Upper lobe of right lung (tissue), 1 donor: ENCODE measurements at regions not wholly inside any gene's neighbourhood (a gene's known extent, or its start where the extent isn't known, plus 50 kb on each side); places are given as distances from the start of the nearest gene placed in this dataset.

Experiments used
- ATAC-seq: fragments of 200-7000 bp; cut with Tn5 transposase; one replicate; pipeline ENCODE4 v1.9.1; 2020; ENCODE audit warnings: mild to moderate bottlenecking, moderate library complexity
- DNase-seq: peaks from one replicate; pipeline ENCODE4 v3.0.0-alpha.2; 2020
- H3K27ac ChIP-seq: fragments of 200-600 bp; one replicate; pipeline ENCODE4 v1.8.0; 2022
- H3K27me3 ChIP-seq: fragments of 200-600 bp; one replicate; pipeline ENCODE4 v1.8.0; 2022; ENCODE audit warnings: mild to moderate bottlenecking
- H3K36me3 ChIP-seq: fragments of 200-600 bp; one replicate; pipeline ENCODE4 v1.8.0; 2022
- H3K4me1 ChIP-seq: fragments of 200-600 bp; one replicate; pipeline ENCODE4 v1.8.0; 2022
- H3K4me3 ChIP-seq: fragments of 200-600 bp; one replicate; pipeline ENCODE4 v1.8.0; 2022; ENCODE audit warnings: mild to moderate bottlenecking
- H3K9me3 ChIP-seq: fragments of 200-600 bp; one replicate; pipeline ENCODE4 v1.8.0; 2022
- intact Hi-C: fragments of 100-400 bp; cut with DNase I; formaldehyde crosslinking; loops from one replicate; pipeline ENCODE4 v1.11.0; 2022
- TF ChIP-seq, protein P1 (sequence below): fragments of 200-600 bp; IDR thresholded peaks from one replicate; pipeline ENCODE4 v1.8.0; 2022; ENCODE audit warnings: antibody characterized with exemption
- donor health status: DM: no; HTN: yes; CAD: no; lungs with severe emphysema.

DNA sequence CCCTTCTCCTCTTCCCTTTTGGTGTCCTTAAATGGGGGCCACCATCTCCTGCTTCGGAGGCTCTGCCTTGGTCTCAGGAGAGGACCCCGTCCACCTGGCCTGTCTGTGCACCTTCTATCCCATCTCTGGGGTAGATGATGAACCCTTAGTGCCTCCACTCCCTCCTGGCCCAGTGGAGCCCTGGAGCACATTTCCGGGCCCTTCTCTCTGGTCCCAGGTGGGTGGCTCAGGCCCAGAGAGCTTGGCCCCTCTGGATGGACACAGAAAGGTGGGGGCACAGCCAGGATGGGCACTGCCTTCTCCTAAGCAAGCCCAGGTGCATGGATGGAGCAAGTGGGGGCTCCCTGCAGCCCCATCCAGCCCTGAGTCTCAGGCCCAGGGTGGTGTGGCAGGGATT lies 121.4 kb upstream of the RET start:
- ATAC-seq (no peak), DNase-seq (no peak)
- intact Hi-C loops: no loop called here
- Histone ChIP-seq H3K36me3 (no peaks in the 10 kb centered on the region), H3K4me3 (no peak overlapping the region), H3K9me3 (no peaks in the 10 kb centered on the region), H3K4me1 (no peaks in the 10 kb centered on the region), H3K27ac (no peak overlapping the region), H3K27me3 (peaks cover 12% of the 10 kb centered on the region)
- TF ChIP-seq, protein P1, sequence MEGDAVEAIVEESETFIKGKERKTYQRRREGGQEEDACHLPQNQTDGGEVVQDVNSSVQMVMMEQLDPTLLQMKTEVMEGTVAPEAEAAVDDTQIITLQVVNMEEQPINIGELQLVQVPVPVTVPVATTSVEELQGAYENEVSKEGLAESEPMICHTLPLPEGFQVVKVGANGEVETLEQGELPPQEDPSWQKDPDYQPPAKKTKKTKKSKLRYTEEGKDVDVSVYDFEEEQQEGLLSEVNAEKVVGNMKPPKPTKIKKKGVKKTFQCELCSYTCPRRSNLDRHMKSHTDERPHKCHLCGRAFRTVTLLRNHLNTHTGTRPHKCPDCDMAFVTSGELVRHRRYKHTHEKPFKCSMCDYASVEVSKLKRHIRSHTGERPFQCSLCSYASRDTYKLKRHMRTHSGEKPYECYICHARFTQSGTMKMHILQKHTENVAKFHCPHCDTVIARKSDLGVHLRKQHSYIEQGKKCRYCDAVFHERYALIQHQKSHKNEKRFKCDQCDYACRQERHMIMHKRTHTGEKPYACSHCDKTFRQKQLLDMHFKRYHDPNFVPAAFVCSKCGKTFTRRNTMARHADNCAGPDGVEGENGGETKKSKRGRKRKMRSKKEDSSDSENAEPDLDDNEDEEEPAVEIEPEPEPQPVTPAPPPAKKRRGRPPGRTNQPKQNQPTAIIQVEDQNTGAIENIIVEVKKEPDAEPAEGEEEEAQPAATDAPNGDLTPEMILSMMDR: no peak

DNA sequence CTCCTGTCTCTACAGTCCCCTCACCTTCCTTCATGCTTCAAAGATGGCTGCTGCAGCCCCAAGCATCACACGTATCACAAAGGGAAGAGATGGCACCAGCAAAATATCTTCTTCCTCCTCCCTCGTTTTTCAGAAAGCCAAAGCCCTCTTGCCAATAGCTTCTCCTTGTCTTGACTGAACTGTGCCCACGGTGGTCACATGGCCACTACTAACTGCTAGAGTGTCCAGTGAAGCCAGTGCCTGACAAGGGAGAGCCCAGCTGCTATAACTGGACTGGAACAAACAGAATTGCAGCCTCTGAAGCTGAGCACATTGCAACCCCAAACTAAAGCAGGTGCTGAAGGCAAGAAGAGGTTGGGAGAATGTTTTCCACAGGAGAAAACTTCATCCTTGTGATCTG lies 120.8 kb upstream of the RET start:
- TF ChIP-seq, protein P1: no peak
- DNase-seq (no peak), ATAC-seq (no peak)
- Histone ChIP-seq H3K36me3 (no peaks in the 10 kb centered on the region), H3K4me3 (no peak overlapping the region), H3K27ac (no peak overlapping the region), H3K27me3 (peaks cover 6% of the 10 kb centered on the region), H3K4me1 (no peaks in the 10 kb centered on the region), H3K9me3 (no peaks in the 10 kb centered on the region)
- intact Hi-C loops: no loop called here

DNA sequence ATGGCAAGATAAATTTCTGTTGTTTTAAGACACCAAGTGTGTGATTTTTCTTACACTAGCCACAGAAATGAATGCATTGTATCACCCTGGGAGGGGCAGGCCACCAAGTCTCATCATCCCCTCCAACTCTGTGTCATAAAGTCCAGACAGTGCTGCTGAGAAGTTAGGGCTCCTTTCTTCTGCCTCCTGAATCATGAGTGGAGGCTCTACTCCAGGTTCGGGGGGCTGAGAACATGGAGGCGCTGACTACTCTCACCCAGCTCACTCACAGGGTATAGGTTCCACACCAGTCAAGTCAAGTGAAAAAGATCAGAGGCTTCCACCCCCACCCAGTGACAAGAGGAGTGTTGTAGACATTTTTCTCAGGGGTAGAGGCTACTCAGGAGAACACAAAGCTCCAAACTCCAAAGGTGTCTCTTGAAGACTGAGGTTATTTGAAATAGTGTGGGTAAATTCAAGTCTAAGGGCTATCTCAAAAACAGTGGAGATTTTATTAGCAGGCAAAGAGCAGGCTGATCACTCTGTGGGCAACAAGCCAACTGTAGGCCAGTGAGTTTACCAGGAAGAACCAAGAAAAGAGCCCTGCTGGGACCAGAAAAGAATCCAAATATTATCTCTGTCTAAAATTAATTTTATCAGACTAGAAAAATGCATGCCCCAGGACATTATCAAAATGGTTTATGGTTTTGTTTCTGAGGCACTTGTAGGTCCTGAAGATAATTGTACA lies 118.6 kb upstream of the RET start:
- Histone ChIP-seq H3K36me3 (no peaks in the 10 kb centered on the region), H3K9me3 (no peaks in the 10 kb centered on the region), H3K27me3 (no peaks in the 10 kb centered on the region), H3K4me3 (no peak overlapping the region), H3K4me1 (no peaks in the 10 kb centered on the region), H3K27ac (no peak overlapping the region)
- TF ChIP-seq, protein P1: no peak
- no peak for DNase-seq
- intact Hi-C loops: no loop called here
- ATAC-seq: no peak

DNA sequence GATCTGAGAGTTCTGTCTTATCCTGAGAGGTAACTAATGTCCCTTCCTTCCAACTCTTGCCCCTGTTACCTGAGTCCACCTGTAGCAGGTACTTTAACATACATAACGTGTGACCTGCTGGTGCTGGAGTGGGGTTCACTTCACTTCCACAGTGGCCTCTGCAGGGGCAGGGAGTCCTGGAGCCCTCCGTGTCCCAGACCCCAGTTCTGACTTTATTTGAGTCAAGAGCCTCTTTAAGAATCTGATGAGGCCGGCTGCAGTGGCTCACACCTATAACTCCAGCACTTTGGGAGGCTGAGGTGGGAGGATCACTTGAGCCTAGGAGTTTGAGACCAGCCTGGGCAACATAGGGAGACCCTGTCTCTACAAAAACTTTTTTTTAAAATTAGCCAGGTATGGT lies 117.0 kb upstream of the RET start:
- no peaks in the 10 kb centered on the region for H3K27me3 ChIP-seq
- H3K9me3 ChIP-seq: no peaks in the 10 kb centered on the region
- H3K36me3 ChIP-seq: no peaks in the 10 kb centered on the region
- intact Hi-C loops: no loop called here
- ATAC-seq: no peak
- H3K4me3 ChIP-seq: no peak overlapping the region
- H3K27ac ChIP-seq: no peak overlapping the region
- TF ChIP-seq, protein P1: no peak
- no peaks in the 10 kb centered on the region for H3K4me1 ChIP-seq
- no peak for DNase-seq

DNA sequence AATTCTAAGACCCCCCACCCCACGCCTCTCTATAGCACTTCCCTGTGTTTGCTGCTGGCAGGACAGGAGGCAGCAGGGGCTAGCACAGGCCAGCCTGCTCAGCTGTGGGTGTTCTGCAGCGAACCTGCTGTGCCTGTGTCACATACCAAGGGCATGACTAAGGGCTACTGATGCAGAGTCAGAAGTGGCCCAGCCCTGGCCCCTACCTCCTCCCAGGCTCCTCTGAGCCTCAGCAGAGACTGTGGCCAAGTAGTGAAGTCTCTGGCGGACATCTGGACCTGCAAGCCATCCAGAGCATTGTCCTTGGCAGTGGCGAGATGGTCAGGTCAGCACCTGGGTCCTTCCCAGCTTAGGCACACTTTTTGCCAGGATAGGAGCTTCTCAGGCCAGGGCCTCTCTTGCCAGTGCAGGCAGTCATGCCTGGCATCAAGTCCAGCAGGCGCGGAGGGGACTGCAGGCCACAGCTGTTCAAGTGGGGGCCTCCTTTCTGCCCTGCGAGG lies 116.3 kb upstream of the RET start:
- intact Hi-C loops: no loop called here
- Histone ChIP-seq H3K4me3 (no peak overlapping the region), H3K27ac (no peak overlapping the region), H3K36me3 (no peaks in the 10 kb centered on the region), H3K9me3 (no peaks in the 10 kb centered on the region), H3K27me3 (no peaks in the 10 kb centered on the region), H3K4me1 (no peaks in the 10 kb centered on the region)
- no peak for DNase-seq
- ATAC-seq: peak; percentile 32
- TF ChIP-seq, protein P1: no peak
